GM21825 (cell line): ENCODE measurements at regions not wholly inside any gene's neighbourhood (a gene's known extent, or its start where the extent isn't known, plus 50 kb on each side); places are given as distances from the start of the nearest gene placed in this dataset.
"Not testable (repeated sequence)": the region's sequence is repeated elsewhere in the genome, so short reads cannot be mapped to it uniquely, and the experiment has no call there.

Experiments used
- ATAC-seq: cut with Tn5 transposase; IDR thresholded peaks from one replicate; pipeline ENCODE4 v1.9.1; 2021; ENCODE audit warnings: mild to moderate bottlenecking, moderate library complexity; ENCODE audit not compliant: unreplicated experiment

- no peak for ATAC-seq
These were observed 253.3 kb upstream of the ADGRL2 start for GRCh38 chr1:81547261-81547911.

DNA sequence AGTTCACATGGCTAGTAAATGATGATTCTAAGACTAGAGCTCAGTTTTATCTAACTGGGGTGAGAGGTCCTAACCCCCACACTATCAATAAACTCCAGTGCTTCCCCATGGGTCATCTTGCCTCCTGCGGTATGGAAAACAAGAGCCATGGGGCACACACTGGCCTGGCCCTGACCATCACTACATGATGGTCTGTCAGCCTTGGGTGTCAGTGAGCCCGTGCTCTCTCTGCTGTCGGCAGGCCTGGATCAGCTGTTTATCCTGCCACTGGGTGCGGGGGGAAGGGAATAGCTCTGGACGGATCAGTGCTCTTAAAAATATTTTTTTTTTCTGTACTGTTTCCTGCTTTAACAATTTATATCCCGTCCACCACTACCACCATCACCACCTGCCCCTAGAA lies 255.0 kb upstream of the ADGRL2 start:
- no peak for ATAC-seq

GRCh38 chr1:81543764-81544163 lies 257.0 kb upstream of the ADGRL2 start:
- no peak for ATAC-seq

DNA sequence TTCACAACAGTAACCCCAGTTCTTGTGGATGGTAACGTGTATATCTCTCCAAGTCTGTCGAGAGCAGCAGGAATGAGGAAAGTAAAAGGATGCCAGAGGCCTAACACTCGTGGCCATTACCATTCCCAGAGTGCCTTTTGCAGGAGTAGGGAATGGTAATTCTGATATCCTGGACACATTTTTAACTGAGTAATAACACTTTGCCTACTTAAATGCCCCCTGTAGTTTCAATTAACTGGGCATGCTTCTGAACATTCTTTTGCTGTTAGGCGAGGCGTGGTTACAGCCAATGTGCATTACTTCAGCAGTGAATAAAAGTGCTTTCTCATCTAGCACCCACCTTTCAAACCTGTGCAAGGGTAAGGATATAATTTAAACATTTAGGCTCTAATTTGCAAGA lies 258.5 kb upstream of the ADGRL2 start:
- no peak for ATAC-seq

DNA sequence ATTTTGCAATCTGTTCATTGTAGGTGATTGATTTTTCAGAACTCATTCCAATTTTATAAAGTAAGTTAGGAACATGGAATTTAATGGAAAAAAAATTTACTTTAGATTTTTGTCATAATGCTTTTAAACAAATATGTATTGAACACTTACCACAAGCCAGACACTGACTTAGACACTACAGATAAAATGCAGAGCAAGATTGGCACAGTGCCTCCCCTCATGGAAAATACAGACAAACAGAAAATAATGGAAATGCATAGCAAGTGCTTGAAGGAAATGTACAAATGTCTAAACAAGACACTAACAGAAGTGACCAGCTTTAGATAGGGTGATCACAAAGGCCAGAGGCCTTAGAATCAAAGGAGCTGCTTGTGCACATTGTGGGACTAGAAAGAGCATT lies 260.5 kb upstream of the ADGRL2 start:
- ATAC-seq, result no peak

DNA sequence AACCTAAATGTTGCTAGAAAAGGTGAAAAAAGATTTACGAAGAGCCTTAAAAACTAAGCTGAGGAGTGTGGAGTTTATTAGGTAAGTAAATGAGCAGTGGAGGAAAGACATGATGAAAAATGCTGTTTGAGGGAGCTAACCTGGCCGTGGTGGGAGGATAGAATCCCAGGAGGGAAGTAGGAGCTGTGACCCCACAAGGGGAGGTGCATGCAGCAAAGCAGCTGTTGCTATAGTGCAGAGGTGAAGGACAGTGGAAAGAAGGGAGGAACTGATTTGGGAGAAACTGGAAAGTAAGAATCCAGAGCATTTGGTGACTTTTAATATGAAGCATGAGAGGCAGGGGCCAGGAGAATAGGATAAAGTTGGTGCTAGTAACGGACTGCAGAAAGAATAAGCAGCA lies 271.7 kb upstream of the ADGRL2 start:
- no peak for ATAC-seq

DNA sequence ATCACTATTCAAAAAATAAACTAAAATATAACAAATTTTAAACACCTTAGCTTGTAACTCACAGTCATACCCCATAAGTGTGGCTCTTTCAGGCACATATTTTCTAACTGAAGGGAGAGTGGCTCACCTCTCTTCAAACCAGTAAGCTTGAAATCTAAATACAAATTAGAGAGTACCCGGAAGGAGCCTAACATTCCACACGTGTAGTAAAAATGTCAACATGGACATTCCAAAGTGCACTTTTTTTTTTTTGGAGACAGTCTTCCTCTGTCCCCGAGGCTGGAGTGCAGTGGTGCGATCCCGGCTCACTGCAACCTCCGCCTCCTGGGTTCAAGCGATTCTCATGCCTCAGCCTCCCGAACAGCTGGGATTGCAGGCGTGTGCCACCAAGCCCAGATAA lies 275.6 kb upstream of the ADGRL2 start:
- no peak for ATAC-seq

DNA sequence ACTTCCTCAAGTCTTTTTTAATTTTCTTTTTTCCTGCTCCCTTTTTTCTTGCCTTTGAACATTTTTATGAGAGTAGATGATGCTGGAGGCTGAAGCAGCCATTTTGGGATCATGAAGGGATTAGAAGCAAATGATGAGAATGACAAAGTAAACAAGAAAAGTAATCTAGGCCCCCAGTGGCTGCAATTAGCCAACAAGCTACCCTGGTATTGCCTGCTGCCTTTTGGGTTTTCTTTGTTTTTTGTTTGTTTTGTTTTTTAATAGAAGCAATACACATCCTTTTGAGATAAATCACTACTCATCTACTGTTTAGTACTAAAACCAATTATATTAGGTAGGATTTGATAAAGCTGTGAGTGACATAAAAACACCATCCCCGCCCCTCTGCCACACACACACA lies 280.7 kb upstream of the ADGRL2 start:
- ATAC-seq, result no peak

DNA sequence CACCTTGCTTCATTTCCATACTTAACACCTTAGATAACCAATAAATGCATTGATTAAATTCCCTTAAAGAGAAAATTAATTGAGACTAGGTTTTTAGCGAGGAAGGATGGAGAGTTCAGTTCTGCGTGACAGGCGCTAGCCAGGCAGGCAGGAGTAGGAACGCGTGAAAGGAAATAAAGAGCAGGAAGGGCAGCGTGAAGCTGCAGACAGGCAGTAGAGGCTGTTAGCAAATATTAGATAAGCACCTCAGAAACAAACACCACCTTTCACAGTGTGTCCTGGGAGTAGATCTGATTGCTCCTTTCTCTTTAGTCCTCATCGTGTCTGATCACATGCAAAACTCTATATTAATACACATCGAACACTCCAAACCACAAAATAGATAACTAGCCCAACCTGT lies 282.7 kb upstream of the ADGRL2 start:
- ATAC-seq, result no peak

DNA sequence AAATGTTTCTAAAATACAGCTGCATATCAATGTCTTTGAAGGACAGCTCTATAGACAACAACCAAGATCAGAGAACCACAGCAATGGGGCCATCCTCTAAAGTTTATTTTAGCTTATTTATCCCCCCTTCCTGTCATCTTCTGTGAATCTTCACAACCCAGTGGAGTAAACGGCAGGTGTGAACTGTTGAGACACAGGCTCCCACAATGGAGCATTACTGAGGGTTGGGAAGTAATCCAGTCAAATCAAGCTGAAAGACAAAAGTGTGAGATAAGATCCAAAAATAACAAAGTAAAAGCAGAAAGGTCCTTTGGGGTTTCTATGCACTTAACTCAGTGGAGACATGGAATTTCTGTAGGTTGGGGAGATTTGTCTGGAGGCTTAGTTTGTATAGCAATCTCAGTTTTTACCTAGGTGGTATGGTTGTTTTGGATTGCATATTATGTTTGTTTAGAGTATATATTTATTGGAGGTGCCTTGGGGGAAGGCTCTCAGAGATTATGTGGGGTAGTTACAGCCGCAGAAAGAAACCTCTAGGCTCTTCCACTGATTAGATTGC lies 286.9 kb upstream of the ADGRL2 start:
- ATAC-seq, result no peak

GRCh38 chr1:81512252-81513003 lies 288.3 kb upstream of the ADGRL2 start:
- ATAC-seq, result no peak

DNA sequence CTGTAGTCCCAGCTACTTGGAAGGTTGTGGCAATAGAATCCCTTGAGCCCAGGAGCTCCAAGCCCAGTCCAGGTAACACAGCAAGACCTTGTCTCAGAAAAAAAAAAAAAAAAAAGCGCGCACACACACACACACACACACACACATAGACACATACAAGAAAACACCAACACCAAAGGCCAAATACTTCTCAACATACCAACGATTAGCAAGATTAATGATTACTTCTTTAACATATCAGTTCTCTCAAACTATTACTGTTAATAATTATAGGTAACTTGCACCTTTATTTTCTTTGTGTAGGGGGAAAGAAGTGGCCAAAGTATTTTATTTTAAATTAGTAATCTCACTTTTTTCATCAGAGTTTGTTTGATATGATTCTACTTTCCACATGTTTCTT lies 289.5 kb upstream of the ADGRL2 start:
- ATAC-seq, result no peak

DNA sequence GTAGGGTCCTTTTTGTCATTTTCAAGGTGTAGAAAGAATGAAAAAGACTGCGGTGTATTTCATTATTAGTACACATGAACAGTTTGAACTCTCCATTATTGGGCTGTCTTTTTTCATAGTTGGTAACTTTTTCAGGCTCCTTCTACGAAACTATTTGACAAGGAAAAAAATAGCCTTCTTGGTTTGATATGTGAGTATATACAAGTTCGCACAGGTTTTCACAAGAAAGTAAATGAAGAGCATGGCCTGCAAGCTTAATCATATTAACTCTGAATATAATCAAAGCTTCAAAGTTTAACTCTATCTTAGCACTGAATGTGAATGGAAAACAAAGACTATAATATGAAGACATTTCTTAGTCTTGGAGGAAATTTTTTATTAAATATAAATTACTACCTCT lies 290.0 kb upstream of the ADGRL2 start:
- no peak for ATAC-seq

DNA sequence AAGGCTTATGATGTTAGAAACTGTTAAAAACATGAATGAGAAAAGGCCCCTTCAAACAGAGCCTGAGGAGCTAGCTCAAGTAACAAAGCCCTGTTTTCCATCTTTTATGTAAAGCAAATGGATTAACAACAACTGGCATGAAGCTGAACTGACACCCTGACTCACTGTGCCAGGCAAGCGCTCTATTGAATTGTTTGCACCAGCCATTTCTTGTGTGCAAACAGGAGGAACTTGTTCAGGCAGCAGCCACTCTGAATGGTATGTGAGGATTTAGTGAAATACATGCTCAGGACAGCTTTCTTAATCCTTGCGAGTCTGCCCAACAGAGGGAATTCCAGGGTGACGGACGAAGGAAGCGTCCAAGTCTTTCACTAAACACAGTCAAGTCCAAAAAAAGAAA lies 291.1 kb upstream of the ADGRL2 start:
- ATAC-seq, result no peak

DNA sequence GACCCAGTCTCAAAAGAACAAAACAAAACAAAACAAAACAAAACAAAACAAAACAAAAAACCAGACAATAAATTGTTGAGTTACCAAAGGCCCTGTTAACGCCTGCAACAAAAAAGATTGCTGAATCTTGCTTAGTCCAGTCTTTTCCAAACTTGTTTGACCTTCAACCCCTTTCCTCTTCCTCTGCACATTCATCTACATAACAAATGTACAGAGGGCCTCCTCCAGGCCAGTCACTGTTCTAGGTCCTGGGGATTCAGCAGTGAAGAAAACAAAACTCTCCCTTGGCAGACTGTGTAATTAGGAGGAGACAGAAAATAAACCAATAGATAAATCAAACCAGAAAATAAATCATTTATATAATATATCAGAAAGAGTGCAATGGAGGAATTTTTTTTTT lies 294.0 kb upstream of the ADGRL2 start:
- no peak for ATAC-seq

GRCh38 chr1:81505831-81506230 lies 294.9 kb upstream of the ADGRL2 start:
- peak; percentile 93 for ATAC-seq

- not testable (repeated sequence) for ATAC-seq
These were observed 295.9 kb upstream of the ADGRL2 start for GRCh38 chr1:81504820-81505219.

DNA sequence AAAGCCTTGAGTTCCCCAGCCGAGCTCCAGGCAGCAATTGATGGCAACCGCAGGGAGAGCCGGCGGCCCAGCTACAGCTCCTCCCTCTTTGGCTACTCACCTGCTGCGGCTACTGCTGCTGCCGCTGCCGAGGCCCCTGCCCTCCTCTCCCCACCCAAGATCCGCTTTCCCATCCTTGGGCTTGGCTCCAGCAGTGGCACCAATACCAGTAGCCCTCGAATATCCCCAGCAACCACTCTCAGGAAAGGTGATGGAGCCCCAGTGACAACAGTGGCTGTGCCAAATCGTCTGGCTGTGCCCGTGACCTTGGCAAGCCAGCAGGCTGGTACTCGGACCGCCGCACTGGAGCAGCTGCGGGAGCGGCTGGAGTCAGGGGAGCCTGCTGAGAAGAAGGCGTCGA lies 298.0 kb upstream of the ADGRL2 start:
- ATAC-seq, result not testable (repeated sequence)

- ATAC-seq, result not testable (repeated sequence)
These were observed 299.2 kb upstream of the ADGRL2 start for GRCh38 chr1:81501485-81501884.

- no peak for ATAC-seq
These were observed 301.2 kb upstream of the ADGRL2 start for GRCh38 chr1:81499487-81499886.

DNA sequence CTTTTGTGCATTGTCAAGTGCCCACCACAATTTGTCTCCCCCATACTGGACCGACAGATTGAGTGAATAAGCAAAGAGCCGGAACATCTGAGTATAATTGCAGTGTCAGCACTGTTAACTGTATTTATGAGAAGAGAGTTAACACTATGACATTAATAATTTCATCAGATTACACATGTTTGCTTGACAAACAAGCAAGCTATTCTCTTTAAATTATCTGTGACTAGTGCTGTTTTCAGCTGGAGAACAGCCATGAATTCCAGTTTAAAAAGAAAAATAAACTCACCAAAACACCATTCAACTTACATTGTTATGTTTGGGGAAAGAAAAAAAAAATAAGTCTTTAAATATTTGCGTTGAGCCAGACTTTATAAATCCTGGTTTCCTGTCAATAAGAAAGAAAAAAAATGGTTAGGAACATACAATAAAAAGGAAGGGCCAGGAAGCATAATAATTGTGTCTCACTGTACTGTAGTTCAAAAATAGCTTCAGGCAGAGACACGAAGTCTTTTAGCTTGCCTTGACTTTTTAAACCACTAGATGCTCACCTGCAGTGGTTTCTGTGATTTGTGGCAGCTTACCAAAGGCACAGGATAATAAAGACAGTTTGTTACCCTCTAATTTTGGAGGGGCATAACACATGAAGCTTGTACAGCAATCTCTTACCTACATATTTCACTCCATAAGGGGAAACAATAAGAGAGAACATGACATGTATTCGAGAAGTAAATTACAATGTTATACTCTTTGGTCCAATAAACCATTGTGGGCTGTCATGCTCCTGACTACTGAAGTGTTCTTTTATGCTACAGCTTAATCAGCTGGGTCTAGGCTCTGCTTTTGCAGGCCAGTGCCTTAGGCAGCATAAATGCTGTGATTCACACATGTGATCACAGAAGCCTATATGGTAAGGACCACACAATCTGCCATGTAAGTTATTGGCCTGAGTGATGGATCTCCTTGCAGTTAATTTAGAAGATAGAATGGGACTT lies 302.0 kb upstream of the ADGRL2 start:
- no peak for ATAC-seq
